ENCODE measurements at regions not wholly inside any gene's neighbourhood (a gene's known extent, or its start where the extent isn't known, plus 50 kb on each side); places are given as distances from the start of the nearest gene placed in this dataset.

- DNase-seq (ENCODE audit: low read depth, low spot score), result no peak
Observed at GRCh38 chr22:48843640-48844039, 984.0 kb downstream of the BRD1 start.

GRCh38 chr22:48842976-48843375 lies 984.7 kb downstream of the BRD1 start:
- no peak for DNase-seq (ENCODE audit: low read depth, low spot score)

DNA sequence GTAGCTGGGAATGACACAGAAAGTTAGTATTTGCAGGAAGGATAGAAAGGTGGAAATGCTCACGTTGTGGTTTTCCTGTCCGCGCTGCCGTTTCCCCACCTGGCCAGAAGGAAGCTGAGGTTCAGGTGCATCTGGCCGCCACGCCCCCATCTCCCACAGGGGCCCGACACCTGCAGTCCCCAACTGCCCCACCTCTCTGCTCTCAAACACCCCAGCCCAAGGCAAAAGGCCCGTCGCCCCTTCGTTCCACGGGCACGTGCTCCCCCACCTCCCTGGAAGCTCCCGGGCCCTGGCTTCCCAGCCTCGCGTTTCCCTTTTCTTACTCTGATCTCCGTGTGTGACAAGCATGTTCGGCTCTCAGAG lies 985.1 kb downstream of the BRD1 start:
- no peak for DNase-seq (ENCODE audit: low read depth, low spot score)

DNA sequence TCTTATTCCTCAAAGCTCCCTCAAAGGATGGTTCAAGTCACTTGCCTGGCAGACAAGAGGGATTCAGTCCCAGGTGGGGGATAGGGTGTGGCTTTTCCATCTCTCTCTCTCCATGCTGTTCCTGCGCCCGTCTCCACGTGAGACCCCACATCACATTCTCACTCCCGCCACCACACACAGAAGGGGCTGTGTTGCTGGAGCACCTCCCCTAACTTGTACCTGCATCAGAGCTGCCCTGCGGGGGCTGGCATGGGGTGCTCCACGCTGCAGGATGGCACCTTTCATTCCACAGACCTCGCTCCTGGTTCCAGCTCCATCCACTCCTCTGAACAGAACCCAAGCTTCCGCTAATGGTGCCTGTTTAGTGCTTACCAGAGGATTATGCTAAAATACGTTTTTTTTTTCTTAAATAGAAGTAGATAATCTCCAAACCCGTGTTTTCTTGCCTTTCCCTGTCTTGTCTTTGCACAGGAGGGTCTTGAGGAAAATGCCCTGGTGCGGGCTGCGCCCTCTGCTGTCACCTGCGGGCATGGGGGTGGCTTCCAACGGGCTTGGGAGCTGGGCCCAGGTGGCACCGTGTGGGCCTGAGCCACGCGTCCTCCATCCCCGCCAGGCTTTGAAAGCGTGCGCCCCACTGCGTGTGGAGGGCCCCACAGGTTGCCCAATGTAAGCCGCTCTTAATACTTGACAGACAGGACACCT lies 985.6 kb downstream of the BRD1 start:
- DNase-seq (ENCODE audit: low read depth, low spot score), result no peak

- no peak for DNase-seq (ENCODE audit: low read depth, low spot score)
Observed at GRCh38 chr22:48840112-48840949, 987.3 kb downstream of the BRD1 start.

GRCh38 chr22:48838846-48839730 lies 988.6 kb downstream of the BRD1 start:
- no peak for DNase-seq (ENCODE audit: low read depth, low spot score)

- DNase-seq (ENCODE audit: low read depth, low spot score), result no peak
Observed at GRCh38 chr22:48838376-48838775, 989.3 kb downstream of the BRD1 start.

GRCh38 chr22:48837341-48837935 lies 990.2 kb downstream of the BRD1 start:
- no peak for DNase-seq (ENCODE audit: low read depth, low spot score)

GRCh38 chr22:48836673-48837340 lies 990.9 kb downstream of the BRD1 start:
- DNase-seq (ENCODE audit: low read depth, low spot score), result no peak

- no peak for DNase-seq (ENCODE audit: low read depth, low spot score)
Observed at GRCh38 chr22:48835857-48836672, 991.6 kb downstream of the BRD1 start.

GRCh38 chr22:48835364-48835763 lies 992.3 kb downstream of the BRD1 start:
- no peak for DNase-seq (ENCODE audit: low read depth, low spot score)

DNA sequence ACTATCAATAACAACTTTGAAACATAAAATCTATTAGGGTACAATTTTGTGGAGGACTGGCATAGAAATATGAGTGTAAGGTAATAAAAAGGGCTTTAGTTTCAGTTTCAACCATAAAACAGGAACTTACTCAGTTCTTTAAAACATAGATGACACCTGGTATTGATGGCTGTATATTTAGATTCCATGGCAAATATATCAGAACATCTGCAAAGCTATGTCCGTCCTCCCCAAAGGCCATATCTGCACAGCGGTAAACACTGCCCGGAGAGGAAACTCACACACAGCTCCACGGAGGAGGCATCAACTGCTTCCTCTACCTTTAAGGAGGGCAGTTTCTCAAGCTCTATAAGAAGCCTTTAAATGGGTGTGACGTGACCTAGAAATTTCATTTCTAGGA lies 993.3 kb downstream of the BRD1 start:
- no peak for DNase-seq (ENCODE audit: low read depth, low spot score)

- DNase-seq (ENCODE audit: low read depth, low spot score), result no peak
Observed at GRCh38 chr22:48832592-48832991, 995.1 kb downstream of the BRD1 start.

DNA sequence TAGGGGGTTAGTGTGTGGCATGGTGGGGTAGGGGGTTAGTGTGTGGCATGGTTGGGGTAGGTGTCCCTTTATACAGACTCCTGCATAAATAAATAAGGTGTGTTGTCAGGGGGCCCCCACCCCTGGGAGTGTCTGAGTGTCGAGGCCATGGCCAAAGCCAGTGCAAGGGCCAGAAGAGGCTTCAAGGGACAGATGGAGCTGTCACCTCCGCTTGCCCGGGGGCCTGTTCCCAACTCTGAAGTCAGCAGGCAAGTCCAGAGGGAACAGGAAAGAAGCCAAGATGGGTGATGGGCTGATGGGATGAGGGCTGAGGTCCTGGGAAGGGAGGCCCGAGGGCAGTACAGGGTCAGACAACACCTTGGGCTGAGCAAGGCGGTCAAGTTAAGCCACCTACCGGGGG lies 997.8 kb downstream of the BRD1 start:
- DNase-seq (ENCODE audit: low read depth, low spot score), result no peak

DNA sequence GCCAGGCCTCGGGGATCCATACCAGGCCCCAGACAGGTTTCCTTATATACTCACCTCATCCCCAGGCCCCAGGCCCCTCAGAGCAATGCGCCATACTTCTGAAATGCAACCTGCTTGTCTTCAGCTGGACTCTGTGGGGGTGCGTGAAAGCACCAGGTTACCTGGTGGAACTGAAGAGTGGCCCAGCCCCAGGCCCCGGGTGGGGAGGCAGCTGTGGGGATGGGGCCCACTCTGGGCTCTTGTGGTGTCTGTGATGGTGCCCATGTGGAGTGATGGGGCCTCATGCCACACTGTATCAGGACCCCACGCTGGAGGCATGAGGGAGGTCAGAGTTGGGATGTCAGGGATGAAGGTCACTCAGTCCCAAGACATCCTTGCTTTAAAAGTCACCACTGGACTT lies 999.0 kb downstream of the BRD1 start:
- no peak for DNase-seq (ENCODE audit: low read depth, low spot score)

DNA sequence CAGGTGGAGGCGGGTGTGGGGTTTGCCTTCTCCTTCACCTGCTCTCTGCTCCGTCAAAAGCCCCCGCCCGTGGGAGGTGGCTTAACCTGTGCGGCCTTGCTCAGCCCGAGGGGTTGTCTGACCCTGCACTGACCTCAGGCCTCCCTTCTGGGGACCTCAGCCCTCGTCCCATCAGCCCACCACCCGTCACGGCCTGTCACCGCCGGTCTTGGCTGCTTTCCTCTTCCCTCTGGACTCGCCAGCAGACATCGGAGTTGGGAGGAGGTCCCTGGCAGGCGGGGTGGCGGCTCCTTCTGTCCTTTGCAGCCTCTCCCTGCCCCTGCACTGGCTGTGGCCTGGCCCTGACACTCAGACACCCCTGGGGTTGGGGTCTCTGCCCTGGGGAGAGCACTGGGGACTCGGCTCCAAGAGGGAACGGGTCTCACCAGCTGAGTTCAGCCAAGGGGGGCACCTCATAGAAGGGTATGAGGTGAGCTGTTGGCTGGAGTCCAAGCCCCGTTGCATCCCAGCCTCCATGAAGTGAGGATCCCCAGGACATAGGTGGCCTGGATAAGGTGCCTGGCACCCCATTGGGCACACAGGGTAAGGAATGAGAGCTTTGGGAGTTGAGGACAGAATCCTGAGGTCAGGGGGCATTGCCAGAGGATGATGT lies 999.6 kb downstream of the BRD1 start:
- no peak for DNase-seq (ENCODE audit: low read depth, low spot score)

DNA sequence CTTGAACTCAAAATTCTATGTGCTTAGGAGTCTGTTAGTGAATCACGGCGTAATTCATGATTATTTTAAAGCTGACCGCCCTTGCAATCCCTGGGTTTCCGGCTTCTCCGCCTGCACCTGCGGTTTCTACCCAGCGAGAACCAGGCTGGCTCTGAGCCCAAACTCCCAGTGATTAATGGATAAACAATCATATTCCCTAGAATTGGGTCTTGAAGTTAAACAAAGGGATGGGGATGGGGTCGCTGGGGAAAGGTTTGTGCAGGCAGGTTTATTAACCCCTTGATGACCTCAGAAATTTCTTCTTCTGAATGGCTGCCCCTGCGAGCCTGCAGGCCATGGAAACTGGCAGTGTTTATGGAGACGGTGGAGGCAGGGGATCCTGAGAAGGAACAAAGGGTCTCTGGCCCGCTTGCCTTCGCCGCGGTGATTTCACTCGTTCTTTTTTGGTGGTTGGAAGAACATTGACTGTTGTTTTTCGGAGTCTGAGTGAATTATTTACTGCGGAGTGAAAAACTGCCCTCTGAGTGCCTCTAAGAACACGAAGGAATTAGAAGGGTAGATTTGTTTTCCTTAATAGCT lies 1000.3 kb downstream of the BRD1 start:
- DNase-seq (ENCODE audit: low read depth, low spot score), result no peak

GRCh38 chr22:48826546-48826945 lies 1001.1 kb downstream of the BRD1 start:
- no peak for DNase-seq (ENCODE audit: low read depth, low spot score)

GRCh38 chr22:48825802-48826520 lies 1001.7 kb downstream of the BRD1 start:
- no peak for DNase-seq (ENCODE audit: low read depth, low spot score)
